Spleen (tissue), 7 donors: ENCODE measurements at regions not wholly inside any gene's neighbourhood (a gene's known extent, or its start where the extent isn't known, plus 50 kb on each side); places are given as distances from the start of the nearest gene placed in this dataset.

Experiments
- CTCF ChIP-seq, 11 experiments: fragments of 200-600 bp in 7 of 11; fragments of 450-650 bp in 4 of 11; sonication (generic) in 4 of 11; IDR thresholded peaks in 8 of 11; conservative IDR thresholded peaks in 3 of 11; 1 replicate in 7 of 11; 2 replicates in 4 of 11; pipeline versions ENCODE4 v1.4.0 to v1.8.0; 2016 to 2021; ENCODE audit warnings: antibody characterized with exemption in 11 of 11, inconsistent platforms in 4 of 11, mild to moderate bottlenecking in 1 of 11
- POLR2A ChIP-seq, 3 donors: fragments of 450-650 bp; IDR thresholded peaks; one replicate each; pipeline ENCODE4 v1.5.1; 2017; ENCODE audit warnings: antibody characterized with exemption in 3 of 3, mild to moderate bottlenecking in 1 of 3
- donor health status: DM: no; HTN: no; CAD: no; lungs with moderate emphysema.
- donor health status: DM: no; HTN: no; CAD: no.
- donor health status: DM: no; HTN: no; CAD: no.

GRCh38 chr3:105953831-105954230, 85.0 kb upstream of the CBLB start:
- TF ChIP-seq CTCF (IDR thresholded peaks at IDR 0.05 in 8 of 11, conservative IDR thresholded peaks at IDR 0.05 in 3 of 11) (no peak), POLR2A (IDR thresholded peaks at IDR 0.05) (no peak)
